COLO668 (cell line): ENCODE measurements at regions not wholly inside any gene's neighbourhood (a gene's known extent, or its start where the extent isn't known, plus 50 kb on each side); places are given as distances from the start of the nearest gene placed in this dataset.

ENCODE experiments used
- DNase-seq: peaks from one replicate; lab custom pipeline; 2025; ENCODE audit not compliant: unreplicated experiment; lab: John Stamatoyannopoulos, UW

GRCh38 chr3:168604767-168605166 lies 509.0 kb upstream of the GOLIM4 start:
- DNase-seq: no peak

- DNase-seq: no peak
These were observed 502.5 kb upstream of the GOLIM4 start for GRCh38 chr3:168598250-168598649.

- no peak for DNase-seq
These were observed 500.6 kb upstream of the GOLIM4 start for GRCh38 chr3:168596175-168596823.

GRCh38 chr3:168591587-168591986 lies 495.9 kb upstream of the GOLIM4 start:
- no peak for DNase-seq

- no peak for DNase-seq
These were observed 493.7 kb upstream of the GOLIM4 start for GRCh38 chr3:168589376-168589775.

- no peak for DNase-seq
These were observed 489.8 kb upstream of the GOLIM4 start for GRCh38 chr3:168585544-168585943.

GRCh38 chr3:168583977-168584376 lies 488.3 kb upstream of the GOLIM4 start:
- no peak for DNase-seq

- no peak for DNase-seq
These were observed 486.8 kb upstream of the GOLIM4 start for GRCh38 chr3:168582503-168582902.

GRCh38 chr3:168581771-168582225 lies 486.1 kb upstream of the GOLIM4 start:
- DNase-seq: no peak

- DNase-seq: no peak
These were observed 483.3 kb upstream of the GOLIM4 start for GRCh38 chr3:168579010-168579409.

GRCh38 chr3:168575750-168576149 lies 480.0 kb upstream of the GOLIM4 start:
- DNase-seq: no peak

GRCh38 chr3:168574455-168575158 lies 478.9 kb upstream of the GOLIM4 start:
- DNase-seq: no peak

- no peak for DNase-seq
These were observed 474.9 kb upstream of the GOLIM4 start for GRCh38 chr3:168570404-168571155.

- no peak for DNase-seq
These were observed 463.1 kb upstream of the GOLIM4 start for GRCh38 chr3:168558728-168559411.

GRCh38 chr3:168552251-168552650 lies 456.5 kb upstream of the GOLIM4 start:
- no peak for DNase-seq

- no peak for DNase-seq
These were observed 453.0 kb upstream of the GOLIM4 start for GRCh38 chr3:168548719-168549118.

- DNase-seq: no peak
These were observed 451.0 kb upstream of the GOLIM4 start for GRCh38 chr3:168546707-168547106.

GRCh38 chr3:168545591-168545990 lies 449.9 kb upstream of the GOLIM4 start:
- no peak for DNase-seq

- DNase-seq: no peak
These were observed 448.6 kb upstream of the GOLIM4 start for GRCh38 chr3:168544097-168544957.

GRCh38 chr3:168540726-168541125 lies 445.0 kb upstream of the GOLIM4 start:
- DNase-seq: no peak
